SU-DHL-6 (cell line): ENCODE measurements at regions not wholly inside any gene's neighbourhood (a gene's known extent, or its start where the extent isn't known, plus 50 kb on each side); places are given as distances from the start of the nearest gene placed in this dataset.
"Not testable (repeated sequence)": the region's sequence is repeated elsewhere in the genome, so short reads cannot be mapped to it uniquely, and the experiment has no call there.

Experiments used
- H2AFZ ChIP-seq: fragments of 200-600 bp; sonication (generic); 2 replicates; pipeline ENCODE4 v1.6.1; 2014; ENCODE audit warnings: low read depth, mild to moderate bottlenecking, moderate library complexity, mixed read lengths, antibody characterized with exemption, low read length; ENCODE audit not compliant: severe bottlenecking
- H3F3A ChIP-seq: fragments of 200-600 bp; shearing (Covaris generic); 2 replicates; pipeline ENCODE4 v1.6.0; 2016; ENCODE audit warnings: antibody characterized with exemption, mild to moderate bottlenecking; ENCODE audit not compliant: insufficient read depth
- H3K27ac ChIP-seq: fragments of 200-600 bp; sonication (generic); 2 replicates; pipeline ENCODE4 v1.5.1; 2016; ENCODE audit warnings: low read depth, mild to moderate bottlenecking, low read length, moderate library complexity, mixed read lengths
- H3K27me3 ChIP-seq: fragments of 200-600 bp; sonication (generic), shearing (Covaris generic); 2 replicates; pipeline ENCODE4 v1.6.0; 2014; ENCODE audit warnings: mild to moderate bottlenecking, low read length
- H3K36me3 ChIP-seq: fragments of 200-600 bp; sonication (generic); 2 replicates; pipeline ENCODE4 v1.6.1; 2014; ENCODE audit warnings: mild to moderate bottlenecking, low read length, mixed read lengths
- H3K4me2 ChIP-seq: fragments of 300-600, 200-600 bp; shearing (Covaris generic), sonication (generic); 2 replicates; pipeline ENCODE4 v1.6.0; 2014; ENCODE audit warnings: low read length, low read depth, mild to moderate bottlenecking; ENCODE audit not compliant: poor library complexity, severe bottlenecking
- H3K4me3 ChIP-seq: fragments of 200-600 bp; sonication (generic); 2 replicates; pipeline ENCODE4 v1.5.1; 2014; ENCODE audit warnings: antibody characterized with exemption, low read length, mild to moderate bottlenecking, mixed read lengths; ENCODE audit not compliant: insufficient read depth, poor library complexity, severe bottlenecking
- H3K79me2 ChIP-seq: fragments of 200-600 bp; sonication (generic); 2 replicates; pipeline ENCODE4 v1.6.1; 2014; ENCODE audit warnings: mild to moderate bottlenecking, low read length, moderate library complexity; ENCODE audit not compliant: insufficient read depth
- H3K9ac ChIP-seq: fragments of 200-600 bp; sonication (generic); 2 replicates; pipeline ENCODE4 v1.7.0; 2014; ENCODE audit warnings: mild to moderate bottlenecking, low read length
- H3K9me2 ChIP-seq: fragments of 200-600 bp; sonication (generic); replicated peaks from 2 replicates; pipeline ENCODE4 v1.6.1; 2014; ENCODE audit warnings: low read length; ENCODE audit not compliant: insufficient read depth
- H3K9me3 ChIP-seq: fragments of 200-600 bp; sonication (generic); 2 replicates; pipeline ENCODE4 v1.6.1; 2014; ENCODE audit warnings: low read length, mixed read lengths; ENCODE audit not compliant: insufficient read depth
- H4K20me1 ChIP-seq: fragments of 200-600 bp; sonication (generic); 2 replicates; pipeline ENCODE4 v1.6.1; 2014; ENCODE audit warnings: low read depth, mild to moderate bottlenecking, antibody characterized with exemption, low read length, moderate library complexity, mixed read lengths
- EZH2phosphoT487 ChIP-seq: fragments of 200-600 bp; sonication (generic), shearing (Covaris generic); conservative IDR thresholded peaks from 2 replicates; pipeline ENCODE4 v1.6.1; 2018; ENCODE audit warnings: mild to moderate bottlenecking, antibody characterized with exemption, low read length, moderate library complexity, mixed read lengths
- TF ChIP-seq, protein P1 (sequence below): fragments of 200-600 bp; sonication (generic); IDR thresholded peaks from one replicate; pipeline ENCODE4 v1.5.1; 2017; ENCODE audit warnings: antibody characterized with exemption, mild to moderate bottlenecking, low read length, moderate library complexity; ENCODE audit not compliant: insufficient read depth, poor library complexity, severe bottlenecking

DNA sequence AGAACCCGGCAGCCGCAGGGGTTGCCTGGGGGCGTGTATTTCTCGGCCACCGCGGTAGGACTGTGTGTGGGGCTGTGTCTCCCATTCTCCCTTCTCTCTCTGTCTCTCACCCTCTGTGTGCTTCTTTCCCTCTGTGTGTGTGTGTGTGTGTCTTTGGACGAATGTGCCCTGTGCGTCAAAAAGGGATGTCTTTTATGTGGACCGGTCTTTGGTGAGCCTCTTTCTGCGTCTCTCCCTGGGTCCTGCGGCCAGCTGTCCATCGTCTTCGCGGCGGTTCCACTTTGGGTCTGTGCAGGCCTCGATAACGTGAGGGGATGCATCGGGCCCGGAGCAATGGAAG lies 692.1 kb downstream of the KCNJ18 start:
- H3K4me2 ChIP-seq, H4K20me1 ChIP-seq, H3K27me3 ChIP-seq, H3K9me3 ChIP-seq, H3K9ac ChIP-seq, H3K79me2 ChIP-seq, H3K9me2 ChIP-seq, H3K27ac ChIP-seq, H3F3A ChIP-seq, H3K4me3 ChIP-seq, H3K36me3 ChIP-seq, H2AFZ ChIP-seq: not testable (repeated sequence)

DNA sequence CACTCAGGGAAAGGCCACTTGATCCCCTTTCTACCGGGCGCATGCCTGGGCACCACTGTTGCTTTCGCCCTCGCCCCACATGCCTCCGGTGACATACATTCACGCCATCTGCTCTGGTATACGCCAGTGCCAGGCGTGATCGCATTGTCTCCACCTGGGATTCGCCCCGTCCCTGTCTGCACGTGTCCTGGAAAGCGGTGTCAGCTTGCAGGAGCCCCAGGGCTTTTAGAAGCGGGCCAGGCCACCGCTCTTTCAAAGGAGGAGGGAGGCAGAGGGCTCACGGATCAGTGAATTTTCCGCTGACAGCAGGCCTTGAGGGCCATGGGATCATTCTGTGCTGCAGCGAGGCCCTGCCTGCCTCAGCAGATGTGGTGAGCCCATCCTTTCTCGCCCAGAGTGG lies 706.1 kb downstream of the KCNJ18 start:
- H3K4me3 ChIP-seq, H4K20me1 ChIP-seq, H3K9me2 ChIP-seq, H3K27me3 ChIP-seq, H2AFZ ChIP-seq, H3K4me2 ChIP-seq, H3K79me2 ChIP-seq, H3F3A ChIP-seq, H3K27ac ChIP-seq, H3K9ac ChIP-seq, H3K9me3 ChIP-seq, H3K36me3 ChIP-seq: not testable (repeated sequence)

DNA sequence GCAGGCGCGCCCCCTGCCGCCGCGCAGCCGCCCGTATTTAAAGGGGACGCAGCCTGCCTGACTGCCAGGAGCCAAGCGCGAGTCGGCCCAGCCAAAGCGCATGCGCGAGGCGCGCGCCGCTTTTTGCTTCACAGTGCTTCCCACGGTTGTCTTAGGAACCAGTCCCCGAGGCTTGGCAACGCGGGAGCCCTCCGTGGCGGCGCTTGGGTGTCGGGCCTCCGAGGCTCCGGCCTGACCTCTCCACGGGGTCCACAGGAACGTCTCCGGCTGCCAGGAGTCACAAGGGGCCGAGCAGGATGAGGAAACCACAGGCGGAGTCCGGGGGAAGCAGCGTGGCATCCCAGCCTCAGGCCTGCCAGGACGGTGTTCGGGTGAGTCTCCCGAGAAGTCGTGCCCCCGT lies 706.7 kb downstream of the KCNJ18 start:
- not testable (repeated sequence) for H3F3A ChIP-seq, H3K79me2 ChIP-seq, H3K27me3 ChIP-seq, H4K20me1 ChIP-seq, H3K9me2 ChIP-seq, H3K9me3 ChIP-seq, H3K36me3 ChIP-seq, H3K4me3 ChIP-seq, H2AFZ ChIP-seq, H3K27ac ChIP-seq, H3K9ac ChIP-seq, H3K4me2 ChIP-seq

DNA sequence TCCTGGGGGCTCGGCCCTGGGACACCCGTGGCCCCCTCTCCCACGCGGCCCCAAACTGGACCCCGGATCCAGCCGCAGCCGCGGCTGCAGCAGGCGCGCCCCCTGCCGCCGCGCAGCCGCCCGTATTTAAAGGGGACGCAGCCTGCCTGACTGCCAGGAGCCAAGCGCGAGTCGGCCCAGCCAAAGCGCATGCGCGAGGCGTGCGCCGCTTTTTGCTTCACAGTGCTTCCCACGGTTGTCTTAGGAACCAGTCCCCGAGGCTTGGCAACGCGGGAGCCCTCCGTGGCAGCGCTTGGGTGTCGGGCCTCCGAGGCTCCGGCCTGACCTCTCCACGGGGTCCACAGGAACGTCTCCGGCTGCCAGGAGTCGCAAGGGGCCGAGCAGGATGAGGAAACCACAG lies 712.8 kb downstream of the KCNJ18 start:
- not testable (repeated sequence) for H3K79me2 ChIP-seq, H3F3A ChIP-seq, H3K9me2 ChIP-seq, H2AFZ ChIP-seq, H3K27me3 ChIP-seq, H3K9me3 ChIP-seq, H3K27ac ChIP-seq, H3K36me3 ChIP-seq, H4K20me1 ChIP-seq, H3K4me2 ChIP-seq, H3K4me3 ChIP-seq, H3K9ac ChIP-seq

DNA sequence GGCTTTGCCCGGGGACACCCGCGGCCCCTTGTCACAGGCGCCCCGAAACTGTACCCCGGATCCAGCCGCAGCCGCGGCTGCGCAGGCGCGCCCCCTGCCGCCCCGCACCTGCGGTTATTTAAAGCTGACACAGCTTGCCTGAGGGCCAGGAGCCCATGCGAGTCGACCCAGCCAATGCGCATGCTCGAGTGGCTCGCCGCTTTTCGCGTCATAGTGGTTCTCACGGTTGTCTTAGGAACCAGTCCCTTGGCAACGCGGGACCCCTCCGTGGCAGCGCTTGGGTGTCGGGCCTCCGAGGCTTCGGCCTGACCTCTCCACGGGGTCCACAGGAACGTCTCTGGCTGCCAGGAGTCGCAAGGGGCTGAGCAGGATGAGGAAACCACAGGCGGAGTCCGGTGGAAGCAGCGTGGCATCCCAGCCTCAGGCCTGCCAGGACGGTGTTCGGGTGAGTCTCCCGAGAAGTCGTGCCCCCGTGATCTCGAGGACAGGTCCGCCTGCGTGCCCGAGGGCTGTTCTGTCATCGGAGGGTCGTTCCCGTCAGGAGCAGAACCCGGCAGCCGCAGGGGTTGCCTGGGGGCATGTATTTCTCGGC lies 716.9 kb downstream of the KCNJ18 start:
- no peak overlapping the region for H3K4me3 ChIP-seq
- no peaks in the 10 kb centered on the region for H3K36me3 ChIP-seq
- TF ChIP-seq EZH2phosphoT487, result no peak
- TF ChIP-seq, protein P1, sequence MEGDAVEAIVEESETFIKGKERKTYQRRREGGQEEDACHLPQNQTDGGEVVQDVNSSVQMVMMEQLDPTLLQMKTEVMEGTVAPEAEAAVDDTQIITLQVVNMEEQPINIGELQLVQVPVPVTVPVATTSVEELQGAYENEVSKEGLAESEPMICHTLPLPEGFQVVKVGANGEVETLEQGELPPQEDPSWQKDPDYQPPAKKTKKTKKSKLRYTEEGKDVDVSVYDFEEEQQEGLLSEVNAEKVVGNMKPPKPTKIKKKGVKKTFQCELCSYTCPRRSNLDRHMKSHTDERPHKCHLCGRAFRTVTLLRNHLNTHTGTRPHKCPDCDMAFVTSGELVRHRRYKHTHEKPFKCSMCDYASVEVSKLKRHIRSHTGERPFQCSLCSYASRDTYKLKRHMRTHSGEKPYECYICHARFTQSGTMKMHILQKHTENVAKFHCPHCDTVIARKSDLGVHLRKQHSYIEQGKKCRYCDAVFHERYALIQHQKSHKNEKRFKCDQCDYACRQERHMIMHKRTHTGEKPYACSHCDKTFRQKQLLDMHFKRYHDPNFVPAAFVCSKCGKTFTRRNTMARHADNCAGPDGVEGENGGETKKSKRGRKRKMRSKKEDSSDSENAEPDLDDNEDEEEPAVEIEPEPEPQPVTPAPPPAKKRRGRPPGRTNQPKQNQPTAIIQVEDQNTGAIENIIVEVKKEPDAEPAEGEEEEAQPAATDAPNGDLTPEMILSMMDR, result no peak
- H4K20me1 ChIP-seq, result no peaks in the 10 kb centered on the region
- no peaks in the 10 kb centered on the region for H3K27me3 ChIP-seq
- no peaks in the 10 kb centered on the region for H3F3A ChIP-seq
- no peaks in the 10 kb centered on the region for H3K79me2 ChIP-seq
- no peak overlapping the region for H3K9ac ChIP-seq
- H3K27ac ChIP-seq, result no peak overlapping the region
- H2AFZ ChIP-seq, result no peak overlapping the region
- no peaks in the 10 kb centered on the region for H3K9me3 ChIP-seq
- no peaks in the 10 kb centered on the region for H3K9me2 ChIP-seq
- no peak overlapping the region for H3K4me2 ChIP-seq
